ENCODE measurements at regions not wholly inside any gene's neighbourhood (a gene's known extent, or its start where the extent isn't known, plus 50 kb on each side); places are given as distances from the start of the nearest gene placed in this dataset.

- Histone ChIP-seq H3K27ac (ENCODE audit: low read length) (no peak overlapping the region), H3K4me1 (ENCODE audit: low read length) (no peaks in the 10 kb centered on the region), H3K9me3 (replicated peaks; ENCODE audit: insufficient read depth, low read length) (no peaks in the 10 kb centered on the region), H3K4me3 (ENCODE audit: low read length) (no peak overlapping the region), H3F3A (ENCODE audit: insufficient read depth, low read length) (no peaks in the 10 kb centered on the region), H3K9me2 (replicated peaks; ENCODE audit: insufficient read depth, low read length) (no peaks in the 10 kb centered on the region), H4K20me1 (ENCODE audit: insufficient read depth, low read length) (no peaks in the 10 kb centered on the region), H3K4me2 (ENCODE audit: low read depth, low read length) (no peak overlapping the region), H3K9ac (ENCODE audit: low read length) (no peak overlapping the region), H3K27me3 (replicated peaks; ENCODE audit: insufficient read depth, low read length) (no peaks in the 10 kb centered on the region), H3K79me2 (ENCODE audit: low read length) (no peaks in the 10 kb centered on the region), H2AFZ (ENCODE audit: low read length) (no peak overlapping the region), H3K36me3 (replicated peaks; ENCODE audit: insufficient read depth, low read length) (no peaks in the 10 kb centered on the region)
- TF ChIP-seq EZH2phosphoT487 (IDR thresholded peaks at IDR 0.05; ENCODE audit: low read length) = no peak
- TF ChIP-seq EZH2 (optimal IDR thresholded peaks at IDR 0.05; ENCODE audit: low read depth, low read length) = no peak
- TF ChIP-seq CTCF (IDR thresholded peaks at IDR 0.05; ENCODE audit: low read length) = no peak
- no peak for DNase-seq
These were observed 120.4 kb downstream of the TMA16 start for GRCh38 chr4:163614866-163615265.

GRCh38 chr4:163618845-163619244 lies 124.4 kb downstream of the TMA16 start:
- Histone ChIP-seq H3K9ac (ENCODE audit: low read length) (no peak overlapping the region), H3K27me3 (replicated peaks; ENCODE audit: insufficient read depth, low read length) (no peaks in the 10 kb centered on the region), H3K27ac (ENCODE audit: low read length) (no peak overlapping the region), H2AFZ (ENCODE audit: low read length) (no peak overlapping the region), H4K20me1 (ENCODE audit: insufficient read depth, low read length) (no peaks in the 10 kb centered on the region), H3K9me2 (replicated peaks; ENCODE audit: insufficient read depth, low read length) (no peaks in the 10 kb centered on the region), H3K9me3 (replicated peaks; ENCODE audit: insufficient read depth, low read length) (no peaks in the 10 kb centered on the region), H3K4me2 (ENCODE audit: low read depth, low read length) (no peak overlapping the region), H3F3A (ENCODE audit: insufficient read depth, low read length) (no peaks in the 10 kb centered on the region), H3K4me3 (ENCODE audit: low read length) (no peak overlapping the region), H3K4me1 (ENCODE audit: low read length) (no peaks in the 10 kb centered on the region), H3K79me2 (ENCODE audit: low read length) (no peaks in the 10 kb centered on the region), H3K36me3 (replicated peaks; ENCODE audit: insufficient read depth, low read length) (no peaks in the 10 kb centered on the region)
- TF ChIP-seq EZH2phosphoT487 (IDR thresholded peaks at IDR 0.05; ENCODE audit: low read length) (no peak), EZH2 (optimal IDR thresholded peaks at IDR 0.05; ENCODE audit: low read depth, low read length) (no peak), CTCF (IDR thresholded peaks at IDR 0.05; ENCODE audit: low read length) (no peak)
- DNase-seq = no peak

- Histone ChIP-seq H3K4me2 (ENCODE audit: low read depth, low read length) (no peak overlapping the region), H3K9ac (ENCODE audit: low read length) (no peak overlapping the region), H3K4me1 (ENCODE audit: low read length) (no peaks in the 10 kb centered on the region), H3K36me3 (replicated peaks; ENCODE audit: insufficient read depth, low read length) (no peaks in the 10 kb centered on the region), H3K9me3 (replicated peaks; ENCODE audit: insufficient read depth, low read length) (no peaks in the 10 kb centered on the region), H3F3A (ENCODE audit: insufficient read depth, low read length) (no peaks in the 10 kb centered on the region), H3K27ac (ENCODE audit: low read length) (no peak overlapping the region), H2AFZ (ENCODE audit: low read length) (no peak overlapping the region), H3K27me3 (replicated peaks; ENCODE audit: insufficient read depth, low read length) (no peaks in the 10 kb centered on the region), H3K79me2 (ENCODE audit: low read length) (no peaks in the 10 kb centered on the region), H3K9me2 (replicated peaks; ENCODE audit: insufficient read depth, low read length) (no peaks in the 10 kb centered on the region), H3K4me3 (ENCODE audit: low read length) (no peak overlapping the region), H4K20me1 (ENCODE audit: insufficient read depth, low read length) (no peaks in the 10 kb centered on the region)
- no peak for TF ChIP-seq EZH2 (optimal IDR thresholded peaks at IDR 0.05; ENCODE audit: low read depth, low read length)
- no peak for TF ChIP-seq EZH2phosphoT487 (IDR thresholded peaks at IDR 0.05; ENCODE audit: low read length)
- TF ChIP-seq CTCF (IDR thresholded peaks at IDR 0.05; ENCODE audit: low read length) = no peak
- no peak for DNase-seq
These were observed 126.2 kb downstream of the TMA16 start for GRCh38 chr4:163620738-163621137.
